ENCODE measurements at regions not wholly inside any gene's neighbourhood (a gene's known extent, or its start where the extent isn't known, plus 50 kb on each side); places are given as distances from the start of the nearest gene placed in this dataset.

DNA sequence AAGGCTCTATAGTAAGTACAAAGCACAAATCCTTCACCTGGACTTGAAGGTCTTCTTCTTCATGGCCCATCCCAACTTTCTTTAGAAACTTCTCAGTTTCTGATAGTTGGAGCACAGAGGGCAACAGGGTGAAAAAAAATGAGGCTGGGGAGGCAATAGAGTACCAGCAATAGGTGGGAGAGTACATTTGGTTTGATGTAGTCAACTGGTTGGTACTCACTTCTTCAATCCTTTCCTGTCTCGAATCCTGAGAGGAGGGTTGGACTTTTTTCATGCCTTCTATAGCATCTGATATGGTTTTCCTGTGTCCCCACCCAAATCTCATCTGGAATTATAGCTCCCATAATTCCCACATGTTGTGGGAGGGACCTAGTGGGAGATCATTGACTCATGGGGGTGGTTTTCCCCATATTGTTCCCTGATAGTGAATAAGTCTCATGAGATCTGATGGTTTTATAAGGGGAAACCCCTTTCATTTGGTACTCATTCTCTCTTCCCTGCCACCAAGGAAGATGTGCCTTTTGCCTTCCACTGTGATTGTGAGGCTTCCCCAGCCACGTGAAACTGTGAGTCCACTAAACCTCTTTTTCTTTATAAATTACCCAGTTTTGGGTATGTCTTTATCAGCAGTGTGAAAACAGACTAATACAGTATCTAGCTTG lies 75.9 kb upstream of the LCLAT1 start:
- peaks cover 12% of the 10 kb centered on the region for H3K4me1 ChIP-seq
- no peak overlapping the region for H3K27ac ChIP-seq
- no peaks in the 10 kb centered on the region for H3K27me3 ChIP-seq
- no peak for DNase-seq
- no peak for ATAC-seq
- intact Hi-C loops (cut with DNase I): no loop called here
- TF ChIP-seq CTCF (IDR thresholded peaks at IDR 0.05): no peak
- no peaks in the 10 kb centered on the region for H3K36me3 ChIP-seq
- H3K4me3 ChIP-seq: no peak overlapping the region
- H3K9me3 ChIP-seq: no peaks in the 10 kb centered on the region

DNA sequence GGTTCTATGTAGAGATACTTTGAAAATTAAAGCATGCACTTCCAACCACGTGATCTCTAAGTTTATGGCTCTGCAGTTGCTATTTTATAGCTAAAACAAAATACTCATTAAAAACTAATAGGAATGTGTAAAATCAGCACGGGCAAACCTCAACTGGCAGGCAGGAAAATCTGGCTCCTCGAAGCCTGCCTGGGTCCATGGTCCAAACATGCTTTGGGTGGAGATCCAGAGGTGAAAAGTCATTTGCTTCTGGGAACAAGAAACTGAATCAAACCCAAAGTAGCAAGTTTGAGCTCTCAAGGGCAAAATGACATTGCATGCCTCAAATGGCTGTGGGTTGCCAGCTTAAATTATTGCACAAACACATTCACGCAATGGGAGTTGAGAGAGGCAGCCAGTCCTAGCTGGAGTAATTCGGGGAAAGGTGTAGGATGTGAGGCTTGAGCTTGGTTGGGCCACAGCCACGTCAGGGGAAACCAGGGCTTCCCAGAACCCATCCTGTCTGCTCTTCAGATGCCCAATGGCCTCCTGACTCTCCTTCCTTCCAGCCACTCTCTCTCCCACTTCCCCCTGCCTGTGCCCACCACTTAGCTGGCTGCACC lies 75.2 kb upstream of the LCLAT1 start:
- no peaks in the 10 kb centered on the region for H3K9me3 ChIP-seq
- intact Hi-C loops (cut with DNase I): no loop called here
- ATAC-seq (no peak), DNase-seq (no peak)
- H3K4me3 ChIP-seq: no peak overlapping the region
- no peaks in the 10 kb centered on the region for H3K27me3 ChIP-seq
- peaks cover 7% of the 10 kb centered on the region for H3K4me1 ChIP-seq
- H3K27ac ChIP-seq: peak overlapping the region; percentile 60
- no peak for TF ChIP-seq CTCF (IDR thresholded peaks at IDR 0.05)
- no peaks in the 10 kb centered on the region for H3K36me3 ChIP-seq

DNA sequence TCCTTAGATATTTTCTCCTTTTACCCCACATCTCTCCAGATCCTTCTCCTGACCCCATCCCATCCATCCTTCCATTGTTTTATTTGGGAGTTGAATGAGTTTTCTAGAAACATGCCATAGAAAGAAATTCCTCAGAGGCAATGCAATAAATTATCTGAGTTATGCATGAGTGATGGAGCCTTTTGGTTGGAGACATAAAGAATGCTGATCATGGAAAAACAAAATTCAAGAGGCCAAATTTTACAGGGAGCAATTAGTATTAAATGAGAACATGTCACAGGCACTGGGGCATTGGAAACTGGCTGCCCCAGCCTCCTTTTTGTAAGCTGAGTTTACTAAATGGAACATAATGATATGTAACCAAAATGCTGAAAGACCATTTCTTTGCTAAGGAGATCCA lies 74.2 kb upstream of the LCLAT1 start:
- DNase-seq (no peak), ATAC-seq (no peak)
- H3K36me3 ChIP-seq: no peaks in the 10 kb centered on the region
- H3K27me3 ChIP-seq: no peaks in the 10 kb centered on the region
- intact Hi-C loops (cut with DNase I): no loop called here
- no peak for TF ChIP-seq CTCF (IDR thresholded peaks at IDR 0.05)
- H3K9me3 ChIP-seq: no peaks in the 10 kb centered on the region
- no peak overlapping the region for H3K4me3 ChIP-seq
- H3K4me1 ChIP-seq: peaks cover under 1% of the 10 kb centered on the region
- H3K27ac ChIP-seq: no peak overlapping the region

- DNase-seq: no peak
- Histone ChIP-seq H3K27me3 (no peaks in the 10 kb centered on the region), H3K4me3 (no peak overlapping the region), H3K36me3 (no peaks in the 10 kb centered on the region), H3K4me1 (no peaks in the 10 kb centered on the region), H3K27ac (no peak overlapping the region), H3K9me3 (no peaks in the 10 kb centered on the region)
- intact Hi-C loops (cut with DNase I): no loop called here
- no peak for ATAC-seq
- no peak for TF ChIP-seq CTCF (IDR thresholded peaks at IDR 0.05)
These were observed 73.2 kb upstream of the LCLAT1 start for GRCh38 chr2:30373881-30374302.

DNA sequence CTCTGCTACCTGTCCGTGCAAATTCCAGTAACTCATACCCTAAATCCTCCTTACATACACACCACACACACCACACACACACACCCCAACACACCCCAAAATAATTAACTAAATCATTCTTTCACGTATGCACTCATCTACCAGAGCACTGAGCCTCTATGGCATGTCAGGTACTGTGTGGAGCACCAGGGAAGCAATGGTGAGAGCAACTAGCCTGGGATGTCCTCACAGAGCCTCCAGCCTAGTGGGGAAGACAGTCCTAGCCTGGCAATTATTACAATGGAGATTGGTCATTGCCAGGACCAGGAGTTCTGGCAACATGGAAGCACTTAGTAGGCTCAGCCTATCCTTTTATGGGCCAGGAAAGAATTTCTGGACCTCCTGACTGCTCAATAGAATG lies 72.7 kb upstream of the LCLAT1 start:
- TF ChIP-seq CTCF (IDR thresholded peaks at IDR 0.05): no peak
- no peaks in the 10 kb centered on the region for H3K4me1 ChIP-seq
- DNase-seq: no peak
- H3K27ac ChIP-seq: no peak overlapping the region
- no peaks in the 10 kb centered on the region for H3K9me3 ChIP-seq
- no peak for ATAC-seq
- H3K36me3 ChIP-seq: no peaks in the 10 kb centered on the region
- intact Hi-C loops (cut with DNase I): no loop called here
- no peaks in the 10 kb centered on the region for H3K27me3 ChIP-seq
- no peak overlapping the region for H3K4me3 ChIP-seq
